ENCODE measurements at regions not wholly inside any gene's neighbourhood (a gene's known extent, or its start where the extent isn't known, plus 50 kb on each side); places are given as distances from the start of the nearest gene placed in this dataset.

GRCh38 chr1:170296642-170297041, 150.9 kb downstream of the NTMT2 start:
- TF ChIP-seq POLR2A (IDR thresholded peaks at IDR 0.05), result no peak
- no peak for TF ChIP-seq CTCF (IDR thresholded peaks at IDR 0.05)
- TF ChIP-seq POLR2AphosphoS5 (IDR thresholded peaks at IDR 0.05), result no peak
- no peak for TF ChIP-seq EP300 (IDR thresholded peaks at IDR 0.05)

All from gastroesophageal sphincter (tissue), 3 donors.